Hematopoietic multipotent progenitor cell treated with erythropoietin and hydrocortisone succinate and interleukin-3 and kit ligand, for 6 days (in vitro differentiated cells): ENCODE measurements at regions not wholly inside any gene's neighbourhood (a gene's known extent, or its start where the extent isn't known, plus 50 kb on each side); places are given as distances from the start of the nearest gene placed in this dataset.

Experiments
- DNase-seq: peaks from one replicate; pipeline ENCODE4 v3.0.0-alpha.2; 2015

GRCh38 chr5:58054018-58054417 is 405.9 kb downstream of the PLK2 start:
- no peak for DNase-seq

GRCh38 chr5:58048954-58049353 is 410.9 kb downstream of the PLK2 start:
- DNase-seq = no peak

- DNase-seq = peak; percentile 35
Measured at GRCh38 chr5:58048185-58048925, 411.5 kb downstream of the PLK2 start.

GRCh38 chr5:58046371-58046770 is 413.5 kb downstream of the PLK2 start:
- no peak for DNase-seq

GRCh38 chr5:58044166-58044565 is 415.7 kb downstream of the PLK2 start:
- no peak for DNase-seq

GRCh38 chr5:58043032-58043945 is 416.6 kb downstream of the PLK2 start:
- peak; percentile 74 for DNase-seq

- peak; percentile 1 for DNase-seq
Measured at GRCh38 chr5:58041884-58042283, 418.0 kb downstream of the PLK2 start.

- DNase-seq = peak; percentile 0
Measured at GRCh38 chr5:58040846-58041245, 419.0 kb downstream of the PLK2 start.

GRCh38 chr5:58040044-58040443 is 419.8 kb downstream of the PLK2 start:
- DNase-seq = peak; percentile 0

- no peak for DNase-seq
Measured at GRCh38 chr5:58037899-58038298, 422.0 kb downstream of the PLK2 start.

- peak; percentile 0 for DNase-seq
Measured at GRCh38 chr5:58025809-58026208, 434.1 kb downstream of the PLK2 start.

GRCh38 chr5:58024151-58024550 is 435.7 kb downstream of the PLK2 start:
- DNase-seq = no peak

- no peak for DNase-seq
Measured at GRCh38 chr5:58022055-58022454, 437.8 kb downstream of the PLK2 start.

GRCh38 chr5:58021466-58021865 is 438.4 kb downstream of the PLK2 start:
- no peak for DNase-seq

- no peak for DNase-seq
Measured at GRCh38 chr5:58019614-58020013, 440.3 kb downstream of the PLK2 start.

GRCh38 chr5:58018016-58018415 is 441.9 kb downstream of the PLK2 start:
- no peak for DNase-seq

GRCh38 chr5:58016877-58017276 is 443.0 kb downstream of the PLK2 start:
- DNase-seq = no peak

GRCh38 chr5:58016358-58016757 is 443.5 kb downstream of the PLK2 start:
- no peak for DNase-seq

- no peak for DNase-seq
Measured at GRCh38 chr5:58015175-58015574, 444.7 kb downstream of the PLK2 start.

- peak; percentile 17 for DNase-seq
Measured at GRCh38 chr5:58013542-58014258, 446.2 kb downstream of the PLK2 start.

GRCh38 chr5:58012801-58013315 is 447.0 kb downstream of the PLK2 start:
- no peak for DNase-seq

GRCh38 chr5:58012102-58012501 is 447.8 kb downstream of the PLK2 start:
- DNase-seq = no peak

- no peak for DNase-seq
Measured at GRCh38 chr5:58011301-58011700, 448.6 kb downstream of the PLK2 start.
